ENCODE measurements at regions not wholly inside any gene's neighbourhood (a gene's known extent, or its start where the extent isn't known, plus 50 kb on each side); places are given as distances from the start of the nearest gene placed in this dataset.

GRCh38 chr4:124144238-124144654 is 568.3 kb downstream of the ANKRD50 start:
- TF ChIP-seq CTCF (IDR thresholded peaks at IDR 0.05) (no peak), ZFX (IDR thresholded peaks at IDR 0.05; ENCODE audit: borderline replicate concordance) (no peak)

All from 22Rv1 (cell line).